HG03460 (cell line): ENCODE measurements at regions not wholly inside any gene's neighbourhood (a gene's known extent, or its start where the extent isn't known, plus 50 kb on each side); places are given as distances from the start of the nearest gene placed in this dataset.

Experiments
- ATAC-seq: cut with Tn5 transposase; IDR thresholded peaks from one replicate; pipeline ENCODE4 v1.9.1; 2021; ENCODE audit not compliant: unreplicated experiment

DNA sequence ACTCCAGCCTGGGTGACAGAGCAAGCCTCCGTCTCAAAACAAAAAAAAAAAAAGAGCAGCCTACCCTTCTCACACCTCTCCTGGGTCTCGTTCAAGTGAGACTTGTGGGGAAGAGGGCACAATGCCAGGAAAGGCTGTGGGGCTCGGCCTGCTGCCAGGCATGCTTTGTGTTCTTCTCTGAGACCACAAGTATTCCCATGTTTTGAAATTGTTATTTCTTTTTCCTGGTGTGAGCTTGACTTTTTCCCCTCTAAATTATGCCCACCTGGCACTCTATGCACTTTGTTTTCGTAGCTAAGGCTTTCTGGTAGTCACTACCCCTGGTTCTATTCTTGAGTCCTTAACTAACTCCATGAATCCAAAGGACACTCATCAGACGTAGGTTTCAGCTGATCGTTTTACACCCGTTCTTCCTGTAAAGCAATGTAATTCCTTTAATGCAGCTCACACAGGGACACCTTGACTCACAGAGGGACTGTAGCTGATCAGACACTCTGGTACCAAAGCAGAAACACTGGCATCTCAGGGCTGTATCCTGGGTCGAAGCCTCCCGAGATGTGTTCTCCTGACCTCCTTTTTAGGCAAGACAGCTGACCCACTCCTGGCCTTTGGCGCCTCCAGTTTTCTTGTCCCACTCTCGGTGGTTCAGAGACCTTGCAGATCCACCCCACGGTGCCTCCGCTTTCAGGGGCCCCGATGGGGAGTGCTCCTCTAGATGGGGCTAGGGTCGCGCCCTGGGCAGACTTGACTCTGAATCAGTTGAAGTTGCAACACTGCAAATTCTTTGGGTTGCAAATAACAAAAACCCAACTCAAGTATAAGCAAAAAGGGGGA lies 193.3 kb upstream of the AGAP1 start:
- ATAC-seq, result no peak

DNA sequence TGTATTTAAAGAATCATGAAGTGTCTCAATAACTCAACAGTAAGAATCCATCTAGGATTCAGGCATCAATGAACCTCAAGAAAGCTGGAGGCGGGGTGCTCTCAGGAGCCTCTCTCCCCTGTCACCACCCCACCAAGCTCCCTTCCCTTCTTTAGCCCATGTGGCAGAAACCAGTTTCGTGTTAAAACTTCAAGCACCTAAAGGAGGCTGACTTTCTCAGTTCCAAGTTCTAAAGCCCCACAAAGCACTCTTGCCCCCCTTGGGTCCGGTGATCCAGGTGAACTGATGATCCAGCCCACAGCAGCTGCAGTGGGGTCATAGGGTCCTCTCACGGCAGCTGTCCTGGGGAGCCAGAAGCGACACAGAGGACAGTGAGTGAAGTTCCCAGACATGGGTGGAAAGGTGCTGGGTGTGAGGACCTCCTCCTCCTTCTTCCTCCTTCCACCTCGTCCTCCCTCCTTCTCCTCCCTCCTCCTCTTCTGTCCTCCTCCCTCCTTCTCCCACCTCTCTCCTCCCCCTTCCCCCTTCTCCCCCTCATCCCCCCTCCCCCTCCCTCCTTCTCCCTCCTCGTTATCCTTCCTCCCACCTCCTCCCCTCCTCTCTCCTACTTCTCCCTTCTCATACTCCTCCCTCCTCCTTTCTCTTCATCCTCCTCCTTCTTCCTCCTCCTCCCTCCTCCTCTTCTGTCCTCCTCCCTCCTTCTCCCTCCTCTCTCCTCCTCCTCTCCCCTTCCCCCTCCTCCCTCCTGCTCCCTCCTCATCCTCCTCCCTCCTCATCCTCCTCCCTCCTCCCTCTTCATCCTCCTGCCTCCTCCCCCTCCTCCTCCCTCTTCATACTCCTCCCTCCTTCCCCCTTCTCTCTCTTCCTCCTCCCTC lies 192.4 kb upstream of the AGAP1 start:
- ATAC-seq, result no peak

DNA sequence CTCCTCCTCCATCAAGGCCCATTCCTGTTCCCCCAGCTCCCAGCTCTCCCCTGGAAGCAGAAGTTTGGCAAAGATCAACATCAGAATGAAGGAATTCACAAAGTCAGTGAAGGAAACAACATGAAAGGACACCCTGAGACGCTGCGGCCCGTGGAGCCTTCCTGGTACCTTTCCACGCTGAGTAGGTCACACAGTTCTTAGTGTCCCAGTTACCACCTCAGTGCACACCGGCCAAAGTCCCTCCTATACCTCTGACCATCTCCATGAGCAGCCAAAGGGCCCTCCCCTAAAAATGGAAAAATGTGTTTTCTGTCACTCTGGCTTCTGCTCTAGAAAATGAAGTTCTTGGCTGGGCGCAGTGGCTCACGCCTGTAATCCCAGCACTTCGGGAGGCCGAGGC lies 191.6 kb upstream of the AGAP1 start:
- ATAC-seq, result no peak

DNA sequence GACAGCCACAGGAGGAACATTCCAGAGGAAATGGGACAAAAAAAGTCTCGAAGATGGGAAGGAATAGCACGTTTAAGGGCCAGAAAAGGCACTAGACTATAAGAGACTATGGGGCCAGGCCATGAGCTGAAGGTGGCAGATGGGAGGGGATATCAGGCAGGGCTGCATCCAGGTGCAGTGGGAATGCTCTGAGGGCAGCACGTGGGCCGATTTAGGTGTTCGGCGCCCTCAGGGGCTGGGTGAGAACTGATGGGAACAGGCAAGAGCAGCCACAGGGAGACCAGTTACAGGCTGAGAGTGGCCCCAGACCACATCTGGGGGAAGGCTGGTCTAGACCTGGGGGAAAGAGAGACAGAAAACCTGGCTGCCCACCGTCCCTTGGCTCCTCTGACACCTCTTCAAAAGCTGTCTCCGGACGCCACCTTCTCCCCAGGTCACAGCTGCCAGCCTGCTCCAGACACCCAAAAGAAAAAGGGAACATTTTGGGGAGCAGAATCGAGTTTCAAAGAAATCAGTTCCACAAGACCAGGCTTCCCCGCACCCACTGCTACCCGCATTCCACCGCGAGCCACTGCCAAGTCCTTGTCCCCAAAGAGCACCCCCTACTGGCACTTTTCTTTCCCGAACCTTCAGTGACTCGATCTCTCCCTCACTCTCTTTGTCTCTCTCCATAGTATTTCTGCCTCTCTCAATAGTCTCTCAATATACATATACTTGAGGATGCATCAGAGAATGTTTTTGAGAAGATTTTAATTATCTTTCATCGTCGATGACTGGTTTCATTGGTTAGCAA lies 190.1 kb upstream of the AGAP1 start:
- ATAC-seq, result no peak

DNA sequence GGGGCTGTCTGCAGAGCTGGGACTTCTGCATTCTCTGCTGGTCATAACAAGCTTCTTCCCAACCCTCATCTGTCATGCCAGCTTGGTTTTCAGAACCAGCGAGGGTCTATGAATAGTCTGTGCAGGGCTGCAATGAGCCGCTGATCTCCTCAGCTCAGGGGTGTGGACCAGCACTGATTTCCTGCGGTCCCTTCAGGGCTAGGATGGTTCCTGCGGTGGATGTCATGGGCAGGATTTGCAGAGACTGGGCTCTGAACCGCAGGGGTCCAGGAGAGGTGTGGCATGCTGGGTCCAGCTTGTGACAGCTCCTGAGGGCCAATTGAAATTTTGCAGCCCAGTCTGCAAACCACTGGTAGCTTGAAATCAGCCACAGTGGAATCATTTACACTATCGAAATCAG lies 188.2 kb upstream of the AGAP1 start:
- no peak for ATAC-seq

DNA sequence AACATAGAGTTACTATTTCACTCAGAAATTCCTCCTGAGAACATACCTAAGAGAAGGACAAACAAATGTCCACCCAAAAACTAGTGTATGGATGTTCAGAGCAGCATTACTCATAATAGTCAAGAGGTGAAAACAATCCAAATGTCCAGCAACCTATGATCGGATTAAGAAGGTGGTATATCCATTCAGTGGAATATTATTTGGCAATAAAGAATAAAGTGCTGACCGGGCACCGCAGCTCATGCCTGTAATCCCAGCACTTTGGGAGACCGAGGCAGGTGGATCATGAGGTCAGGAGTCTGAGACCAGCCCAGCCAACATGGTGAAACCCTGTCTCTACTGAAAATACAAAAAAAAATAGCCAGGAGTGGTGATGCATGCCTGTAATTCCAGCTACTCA lies 182.8 kb upstream of the AGAP1 start:
- ATAC-seq, result no peak

DNA sequence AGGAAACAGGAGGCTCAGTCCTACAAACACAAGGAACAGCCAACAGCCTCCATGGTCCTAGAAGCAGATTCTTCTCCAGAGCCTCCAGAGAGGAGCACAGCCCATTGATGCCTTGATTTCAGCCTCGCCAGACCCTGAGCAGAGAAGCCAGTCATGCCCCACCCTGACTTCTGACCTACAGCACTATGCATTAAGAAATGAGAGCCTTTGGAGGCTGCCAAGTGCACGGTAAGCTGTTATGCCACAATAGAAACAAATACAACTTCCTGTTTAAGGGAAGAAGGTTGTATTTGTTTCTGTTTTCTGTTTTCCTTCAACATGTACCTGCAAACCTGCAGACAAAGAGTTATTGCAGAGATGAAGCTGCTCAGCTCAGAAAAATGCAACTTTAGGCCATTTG lies 181.3 kb upstream of the AGAP1 start:
- ATAC-seq, result no peak

DNA sequence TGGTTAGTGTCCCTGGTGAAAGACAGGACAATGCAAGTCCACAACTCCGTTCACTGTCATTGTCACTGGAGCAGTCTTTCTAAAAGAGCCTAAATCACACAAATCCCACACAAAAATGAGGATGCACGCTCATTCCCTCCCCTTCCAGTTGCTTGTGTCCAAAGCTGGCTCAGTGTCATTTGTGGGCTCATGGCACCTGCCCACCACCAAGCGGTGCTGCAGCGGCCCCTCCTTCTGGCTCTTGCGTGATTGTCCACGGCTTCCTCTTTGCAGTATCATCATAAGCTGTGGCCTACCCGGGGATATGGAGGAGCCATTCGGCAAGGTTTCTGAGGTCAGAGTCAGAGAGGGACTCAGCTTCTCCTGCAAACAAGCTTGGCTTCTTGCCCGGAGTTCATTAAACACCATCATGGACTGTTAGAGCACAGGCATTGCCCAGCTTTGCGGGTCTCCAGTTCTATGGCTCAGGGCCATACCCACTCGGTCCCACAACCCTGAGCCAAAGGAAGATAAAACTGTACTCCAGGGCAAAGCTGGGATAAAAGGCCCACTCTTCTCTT lies 179.4 kb upstream of the AGAP1 start:
- no peak for ATAC-seq

DNA sequence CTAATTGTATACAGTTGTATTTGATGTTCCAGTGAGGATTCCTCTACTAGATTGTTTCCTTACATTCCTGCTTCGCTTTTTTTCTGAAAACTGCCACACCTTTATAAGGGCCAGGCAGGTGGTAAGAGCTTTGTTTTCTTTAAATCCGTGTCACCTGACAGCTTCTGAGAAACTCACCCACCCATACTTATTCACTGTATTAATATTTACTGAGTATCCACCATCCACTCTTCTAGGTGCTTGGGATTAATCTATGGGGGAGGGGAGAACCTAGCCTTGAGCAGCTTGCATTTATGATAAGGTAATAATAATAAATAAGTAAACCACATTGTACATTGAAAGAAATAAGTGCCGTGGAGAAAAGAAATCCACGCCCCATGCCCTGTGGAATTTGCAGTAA lies 174.7 kb upstream of the AGAP1 start:
- ATAC-seq, result no peak

DNA sequence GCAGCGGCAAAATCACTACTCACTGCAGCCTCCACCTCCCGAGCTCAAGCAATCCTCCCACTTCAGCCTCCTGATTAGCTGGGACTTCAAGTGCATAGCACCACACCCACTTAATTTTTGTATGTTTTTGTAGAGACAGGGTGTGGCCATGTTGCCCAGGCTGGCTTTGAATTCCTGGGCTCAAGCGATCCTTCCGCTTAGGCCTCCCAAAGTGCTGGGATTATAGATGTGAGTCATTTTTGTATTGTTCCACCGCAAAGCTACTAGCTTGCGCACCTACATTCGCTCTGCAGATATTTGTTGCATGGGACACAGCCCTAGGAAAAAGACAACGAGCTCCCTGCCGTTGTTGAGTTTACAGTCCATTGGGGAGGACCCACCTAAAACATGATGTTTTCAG lies 173.5 kb upstream of the AGAP1 start:
- ATAC-seq, result no peak

DNA sequence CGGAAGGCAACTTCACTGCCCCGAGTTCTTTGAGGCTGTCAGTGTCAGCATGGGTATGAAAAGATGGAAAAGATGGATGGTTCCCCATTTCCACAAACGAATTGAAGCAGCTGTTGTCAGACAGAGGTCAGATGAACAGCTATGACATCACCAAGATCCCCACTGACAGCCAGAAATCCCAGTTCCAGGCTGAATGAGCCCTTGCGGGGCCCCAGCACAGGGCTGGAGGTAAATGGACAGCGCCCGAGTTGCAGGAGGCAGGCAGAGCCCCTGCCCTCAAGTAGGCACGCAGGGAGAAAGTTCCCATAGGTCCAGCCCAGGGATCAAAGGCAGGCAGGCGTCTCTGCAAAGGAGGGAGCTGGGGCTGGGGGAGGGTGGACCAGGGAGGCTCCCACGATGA lies 169.5 kb upstream of the AGAP1 start:
- no peak for ATAC-seq

DNA sequence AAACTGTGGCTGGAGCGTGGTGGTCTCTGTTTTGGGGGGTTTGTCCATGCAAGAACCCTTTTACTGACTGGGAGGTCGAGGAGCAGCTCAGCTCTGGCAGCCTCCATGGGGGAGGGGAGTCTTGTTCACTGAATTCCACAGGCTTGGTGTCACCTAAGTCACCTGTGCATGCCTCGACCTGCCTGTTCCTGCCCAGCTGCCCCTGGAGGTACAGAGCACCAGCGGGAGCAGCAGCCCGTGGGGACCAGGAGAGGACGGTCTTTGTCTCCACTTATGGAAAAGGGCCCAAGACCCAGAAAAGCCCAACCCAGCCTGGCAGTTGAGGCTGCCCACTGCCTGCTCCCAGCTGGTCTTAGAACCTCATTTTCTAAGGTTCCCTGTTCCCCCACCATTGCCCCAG lies 168.7 kb upstream of the AGAP1 start:
- ATAC-seq, result no peak

DNA sequence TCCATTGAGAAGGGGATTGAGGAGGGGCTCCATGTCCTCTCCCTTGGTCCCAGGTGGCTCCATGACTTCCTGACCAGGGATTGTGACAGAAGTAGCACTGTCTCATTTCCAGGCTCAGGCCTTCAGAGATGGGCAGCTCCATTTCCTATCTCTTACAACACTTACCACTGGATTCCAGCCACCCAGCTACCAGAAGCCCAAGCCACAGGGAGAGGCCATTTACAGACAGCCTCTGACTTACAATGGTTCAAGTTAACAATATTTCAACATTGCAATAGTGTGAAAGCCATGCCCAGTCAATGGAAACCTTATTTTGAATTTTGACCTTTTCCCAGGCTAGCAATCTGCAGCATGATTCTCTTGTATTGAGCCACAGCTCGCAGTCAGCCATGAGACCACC lies 164.9 kb upstream of the AGAP1 start:
- no peak for ATAC-seq

DNA sequence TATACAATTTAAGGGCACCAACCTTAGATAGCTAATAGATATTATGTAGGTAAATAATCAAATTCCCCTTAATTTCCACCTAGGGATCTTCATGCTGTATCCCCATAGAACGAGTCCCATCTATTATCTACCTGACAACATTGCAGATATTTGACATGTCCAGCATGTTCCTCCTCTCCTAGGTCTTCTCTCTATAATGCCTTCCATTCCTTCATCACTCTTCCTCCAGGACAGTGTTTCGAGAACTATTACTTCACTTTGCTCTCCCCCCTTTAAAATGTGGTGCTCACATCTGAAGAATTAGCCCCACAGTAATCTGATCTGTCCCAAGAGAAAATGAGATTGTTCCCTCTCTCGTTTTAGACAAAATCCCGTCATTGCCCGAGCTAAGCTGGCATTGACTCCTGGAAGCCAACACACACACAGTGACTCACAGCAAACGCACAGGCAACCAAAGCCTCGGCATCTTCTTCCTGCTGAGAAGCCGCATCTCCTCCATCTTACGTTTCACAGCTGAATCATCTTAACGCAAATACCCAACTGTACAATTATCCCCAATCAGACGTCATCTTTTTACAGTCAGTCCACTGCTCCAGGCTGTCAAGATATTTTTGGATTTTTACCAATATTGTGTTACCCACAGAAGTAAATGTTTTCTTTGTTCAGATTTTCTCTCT lies 162.9 kb upstream of the AGAP1 start:
- no peak for ATAC-seq

DNA sequence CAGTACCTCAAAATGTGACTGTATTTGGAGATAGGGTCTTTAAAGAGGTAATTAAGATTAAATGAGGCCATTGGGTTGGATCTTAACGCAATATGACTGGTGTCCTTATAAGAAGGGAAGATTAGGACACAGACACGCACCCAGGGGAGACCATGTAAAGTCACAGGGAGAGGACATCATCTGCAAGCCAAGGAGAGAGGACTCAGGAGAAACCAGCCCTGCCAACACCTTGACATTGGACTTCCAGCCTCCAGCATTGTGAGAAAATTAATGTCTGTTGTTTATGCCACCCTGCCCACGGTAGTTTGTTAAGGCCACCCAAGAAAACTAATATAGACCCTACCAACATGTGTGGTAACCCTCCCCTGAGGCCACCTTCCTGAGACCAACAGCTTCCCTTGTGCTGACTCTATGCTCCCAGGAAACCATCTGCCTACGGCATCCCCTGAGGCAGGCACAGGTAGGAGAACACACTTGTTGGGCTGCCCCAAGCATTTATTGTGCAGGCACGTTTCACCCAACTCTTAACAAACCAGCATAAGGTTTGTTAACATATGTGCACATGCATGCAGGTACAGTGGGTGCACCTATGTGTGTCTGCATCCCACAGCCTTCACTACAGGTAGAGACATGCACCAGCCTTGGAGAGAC lies 161.5 kb upstream of the AGAP1 start:
- no peak for ATAC-seq

DNA sequence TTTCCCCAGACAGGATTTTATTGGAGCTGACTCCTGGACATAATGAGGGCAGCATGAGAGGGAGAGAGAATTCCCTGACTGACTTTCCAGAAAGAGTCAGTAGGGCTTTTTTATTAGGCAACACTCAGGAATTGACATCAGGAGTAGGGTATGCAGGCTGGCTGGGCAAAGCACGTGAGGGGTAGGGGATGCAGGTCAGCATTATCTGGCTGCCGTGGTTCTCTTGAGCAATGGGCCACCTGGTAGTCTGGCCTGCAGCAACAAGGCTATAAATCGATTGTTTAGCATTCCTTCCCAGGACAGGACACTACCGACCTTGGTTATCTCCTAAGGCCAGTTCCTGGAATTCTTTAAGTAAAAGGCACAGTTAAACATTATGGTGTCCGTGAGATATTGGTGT lies 160.8 kb upstream of the AGAP1 start:
- no peak for ATAC-seq

DNA sequence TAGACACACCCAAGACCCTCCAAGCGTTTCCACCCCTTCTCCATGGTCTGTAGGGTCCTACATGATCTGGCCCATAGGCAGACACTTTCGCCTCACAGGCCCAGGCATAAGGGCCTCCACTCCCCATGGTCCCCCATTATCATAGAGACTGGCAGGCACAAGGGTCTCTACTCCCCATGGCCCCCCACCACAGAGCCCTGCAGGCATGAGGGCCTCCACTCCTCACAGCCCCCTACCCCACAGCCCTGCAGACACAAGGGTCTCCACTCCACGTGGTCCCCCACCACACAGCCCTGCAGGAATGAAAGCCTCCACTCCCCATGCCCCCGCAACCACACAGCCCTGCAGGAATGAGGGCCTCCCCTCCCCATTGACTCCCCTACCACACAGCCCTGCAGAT lies 159.7 kb upstream of the AGAP1 start:
- ATAC-seq, result no peak

DNA sequence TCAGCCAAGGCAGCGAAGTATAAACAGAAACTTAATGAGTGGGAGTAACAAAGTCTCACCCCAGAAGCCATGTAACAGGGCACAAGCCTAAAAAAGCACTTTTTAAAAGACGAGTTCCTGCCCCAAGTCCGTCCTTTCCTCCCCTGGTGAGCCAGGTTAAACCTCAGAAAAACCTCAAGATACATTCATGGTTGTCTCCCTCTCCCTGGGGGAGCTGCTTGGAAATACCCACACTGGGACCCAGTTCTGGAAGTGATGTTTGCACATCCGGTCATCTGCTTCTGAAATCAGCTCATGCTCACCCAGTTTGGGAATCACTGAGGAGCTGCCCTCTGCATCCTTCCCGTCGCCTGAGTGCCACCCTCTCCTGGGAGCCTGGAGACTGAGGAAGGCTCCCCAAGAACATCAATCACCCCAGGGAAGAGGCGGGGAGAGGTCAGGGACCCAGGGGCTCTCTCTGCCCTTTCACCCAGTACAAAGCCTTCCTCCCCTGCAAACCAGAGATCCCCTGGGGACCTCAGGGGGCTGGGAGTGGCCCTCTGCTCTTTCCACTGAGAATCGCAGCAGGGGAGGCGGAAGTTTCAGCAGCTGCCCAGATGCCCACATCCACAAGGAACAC lies 150.6 kb upstream of the AGAP1 start:
- no peak for ATAC-seq

DNA sequence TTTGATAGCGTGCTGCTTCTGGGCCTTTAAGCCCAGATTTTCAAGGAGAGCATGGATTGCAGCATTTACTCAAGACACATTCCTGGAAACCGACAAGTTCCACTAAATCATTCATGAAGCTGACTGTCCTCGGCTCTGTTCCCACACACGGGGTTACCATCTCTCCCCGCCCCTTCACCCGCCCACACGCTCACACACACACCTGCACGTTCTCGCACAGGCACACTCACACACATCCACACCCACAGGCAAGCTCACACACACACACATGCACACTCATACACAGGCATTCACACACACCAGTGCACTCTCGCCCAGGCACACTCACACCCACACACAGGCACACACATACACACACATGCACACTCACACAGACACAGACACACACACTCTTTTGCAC lies 150.0 kb upstream of the AGAP1 start:
- ATAC-seq, result no peak

DNA sequence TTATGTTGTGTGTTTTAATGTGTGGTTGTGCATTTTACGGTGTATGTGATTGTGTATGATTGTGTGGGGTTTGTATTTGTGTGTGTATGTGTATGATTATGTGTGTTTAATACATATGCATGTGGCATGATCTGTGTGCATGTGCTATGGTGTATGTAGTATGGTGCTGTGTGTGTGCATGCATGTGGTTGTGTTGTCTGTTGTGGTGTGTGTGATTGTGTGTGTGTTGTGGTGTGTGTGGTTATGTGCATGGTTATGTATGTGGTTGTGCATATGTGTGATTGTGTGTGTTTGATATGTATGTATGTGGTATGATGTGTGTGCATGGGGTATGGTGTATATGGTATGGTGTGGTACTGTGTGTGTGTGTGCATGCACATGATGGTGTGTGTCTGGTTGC lies 148.1 kb upstream of the AGAP1 start:
- ATAC-seq, result no peak
